ENCODE measurements at regions not wholly inside any gene's neighbourhood (a gene's known extent, or its start where the extent isn't known, plus 50 kb on each side); places are given as distances from the start of the nearest gene placed in this dataset.

GRCh38 chr10:10213237-10213636 lies 804.4 kb upstream of the CELF2 start:
- TF ChIP-seq EZH2 (IDR thresholded peaks at IDR 0.05; ENCODE audit: insufficient read depth, poor library complexity, severe bottlenecking) (no peak), EZH2phosphoT487 (IDR thresholded peaks at IDR 0.05; ENCODE audit: insufficient read depth, low read depth) (no peak)
